SK-N-MC (cell line): ENCODE measurements at regions not wholly inside any gene's neighbourhood (a gene's known extent, or its start where the extent isn't known, plus 50 kb on each side); places are given as distances from the start of the nearest gene placed in this dataset.

ENCODE experiments used
- DNase-seq: peaks from one replicate; pipeline ENCODE4 v3.0.0-alpha.2; 2011; ENCODE audit warnings: low read depth, low spot score
- H3K27ac ChIP-seq: fragments of 200-600 bp; sonication (generic); 2 replicates; pipeline ENCODE4 v1.5.1; 2016; ENCODE audit warnings: mixed run types
- H3K36me3 ChIP-seq: fragments of 200-600 bp; sonication (generic); 2 replicates; pipeline ENCODE4 v1.6.1; 2017; ENCODE audit warnings: antibody characterized with exemption, low read length, mixed read lengths; ENCODE audit not compliant: insufficient read depth
- H3K4me3 ChIP-seq: fragments of 200-600 bp; sonication (generic); 2 replicates; pipeline ENCODE4 v1.5.1; 2016
- H3K9ac ChIP-seq: fragments of 200-600 bp; sonication (generic); 2 replicates; pipeline ENCODE4 v1.8.0; 2017; ENCODE audit warnings: mixed run types, mixed read lengths; ENCODE audit not compliant: insufficient read length
- H3K9me3 ChIP-seq: fragments of 200-600 bp; sonication (generic); 2 replicates; pipeline ENCODE4 v1.6.1; 2017; ENCODE audit warnings: low read depth, mild to moderate bottlenecking, antibody characterized with exemption, low read length, moderate library complexity, mixed read lengths
- EZH2 ChIP-seq: fragments of 200-600 bp; sonication (generic); IDR thresholded peaks from one replicate; pipeline ENCODE4 v1.6.1; 2017; ENCODE audit warnings: antibody characterized with exemption
- FOXP2 ChIP-seq: optimal IDR thresholded peaks from 2 replicates; pipeline ENCODE3; 2011; ENCODE audit warnings: mild to moderate bottlenecking, moderate library complexity; ENCODE audit not compliant: insufficient read depth; ENCODE audit errors: extremely low read length, control extremely low read depth
- POLR2AphosphoS5 ChIP-seq: IDR thresholded peaks from 2 replicates; pipeline ENCODE4 v1.6.1; 2012; ENCODE audit warnings: mild to moderate bottlenecking, low read depth, low read length, borderline replicate concordance

DNA sequence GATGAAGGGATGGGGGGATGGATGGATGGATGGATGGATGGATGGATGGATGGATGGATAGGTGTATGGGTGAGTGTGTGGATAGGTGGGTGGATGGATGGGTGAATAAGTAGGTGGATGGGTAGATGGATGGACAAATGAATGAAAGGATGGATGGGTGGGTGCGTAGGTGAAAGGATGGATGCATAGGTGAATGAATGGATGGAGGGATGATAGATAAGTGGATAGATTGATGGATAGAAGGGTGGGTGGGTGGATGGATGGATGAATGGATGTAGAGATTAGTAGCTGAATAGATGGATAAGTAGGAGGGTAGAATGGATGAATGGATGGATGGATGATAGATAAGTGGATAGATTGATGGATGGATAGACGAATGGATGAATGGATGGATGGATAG, 152.7 kb downstream of the MN1 start:
- TF ChIP-seq EZH2 (no peak), FOXP2 (no peak), POLR2AphosphoS5 (no peak)
- no peak overlapping the region for H3K9ac ChIP-seq
- H3K4me3 ChIP-seq: no peak overlapping the region
- DNase-seq: no peak
- H3K36me3 ChIP-seq: no peaks in the 10 kb centered on the region
- no peaks in the 10 kb centered on the region for H3K9me3 ChIP-seq
- no peak overlapping the region for H3K27ac ChIP-seq

DNA sequence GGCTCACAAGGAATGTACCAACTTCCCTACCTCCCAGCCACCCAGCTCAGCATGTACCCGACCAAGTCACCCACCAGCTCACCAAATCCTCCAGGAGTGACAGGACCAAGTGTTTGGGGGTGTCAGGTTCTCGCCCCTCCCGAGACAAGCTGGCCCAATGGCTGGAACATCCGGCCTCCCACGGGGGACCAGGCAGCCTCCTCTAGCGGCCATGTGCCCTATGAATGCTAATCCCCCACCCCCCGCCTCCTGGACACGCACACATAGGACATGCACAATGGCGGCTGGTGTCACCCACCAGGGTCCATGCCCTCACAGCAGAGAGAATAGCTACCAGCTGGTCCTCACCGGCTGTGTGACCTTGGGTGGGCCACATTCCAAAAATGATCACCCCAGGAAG, 151.0 kb downstream of the MN1 start:
- no peak overlapping the region for H3K27ac ChIP-seq
- no peaks in the 10 kb centered on the region for H3K9me3 ChIP-seq
- no peak for DNase-seq
- H3K9ac ChIP-seq: no peak overlapping the region
- H3K4me3 ChIP-seq: no peak overlapping the region
- no peaks in the 10 kb centered on the region for H3K36me3 ChIP-seq
- no peak for TF ChIP-seq FOXP2
- no peak for TF ChIP-seq EZH2
- no peak for TF ChIP-seq POLR2AphosphoS5

DNA sequence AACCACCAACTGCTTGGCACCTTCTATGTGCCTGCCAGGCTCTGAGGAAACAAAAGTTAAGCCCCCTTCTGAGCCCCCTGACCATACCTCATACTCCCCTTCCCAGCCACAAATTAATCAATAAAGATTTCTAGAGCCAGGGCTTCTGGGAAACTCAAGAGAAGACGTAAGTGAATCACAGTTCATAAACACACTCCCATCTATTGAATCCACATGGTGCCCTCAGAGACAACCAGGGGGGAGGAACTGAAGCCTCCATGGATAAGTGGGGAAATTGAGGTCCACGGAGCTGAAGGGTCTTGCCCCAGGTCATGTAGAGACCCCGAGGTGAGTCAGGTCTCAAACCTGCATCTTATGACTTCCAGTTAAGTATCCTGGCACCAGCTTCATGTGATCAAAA, 150.6 kb downstream of the MN1 start:
- Histone ChIP-seq H3K9me3 (no peaks in the 10 kb centered on the region), H3K4me3 (no peak overlapping the region), H3K9ac (no peak overlapping the region), H3K27ac (no peak overlapping the region), H3K36me3 (no peaks in the 10 kb centered on the region)
- TF ChIP-seq EZH2 (no peak), POLR2AphosphoS5 (no peak), FOXP2 (no peak)
- no peak for DNase-seq

DNA sequence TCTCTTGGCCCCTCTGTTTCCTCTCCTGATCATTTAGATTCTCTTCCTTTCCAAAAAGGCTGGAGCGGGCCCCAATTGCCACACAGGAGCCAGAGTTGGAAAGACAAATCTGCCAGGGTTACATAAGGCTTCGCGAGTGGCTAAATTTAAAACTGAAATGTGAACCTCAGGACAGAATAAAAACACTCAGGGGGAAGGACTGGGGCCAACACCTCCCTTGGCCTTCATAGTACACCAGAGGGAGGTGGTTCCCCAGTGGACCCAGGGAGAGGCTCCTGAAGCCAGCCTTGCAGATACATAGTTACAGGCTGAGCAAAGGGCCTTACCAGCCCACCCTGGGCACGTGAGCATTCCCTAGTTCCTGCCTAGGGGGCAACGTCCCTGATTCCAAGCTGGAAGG, 150.1 kb downstream of the MN1 start:
- Histone ChIP-seq H3K9me3 (no peaks in the 10 kb centered on the region), H3K4me3 (no peak overlapping the region), H3K9ac (no peak overlapping the region), H3K36me3 (no peaks in the 10 kb centered on the region), H3K27ac (no peak overlapping the region)
- no peak for DNase-seq
- TF ChIP-seq FOXP2 (no peak), EZH2 (no peak), POLR2AphosphoS5 (no peak)

DNA sequence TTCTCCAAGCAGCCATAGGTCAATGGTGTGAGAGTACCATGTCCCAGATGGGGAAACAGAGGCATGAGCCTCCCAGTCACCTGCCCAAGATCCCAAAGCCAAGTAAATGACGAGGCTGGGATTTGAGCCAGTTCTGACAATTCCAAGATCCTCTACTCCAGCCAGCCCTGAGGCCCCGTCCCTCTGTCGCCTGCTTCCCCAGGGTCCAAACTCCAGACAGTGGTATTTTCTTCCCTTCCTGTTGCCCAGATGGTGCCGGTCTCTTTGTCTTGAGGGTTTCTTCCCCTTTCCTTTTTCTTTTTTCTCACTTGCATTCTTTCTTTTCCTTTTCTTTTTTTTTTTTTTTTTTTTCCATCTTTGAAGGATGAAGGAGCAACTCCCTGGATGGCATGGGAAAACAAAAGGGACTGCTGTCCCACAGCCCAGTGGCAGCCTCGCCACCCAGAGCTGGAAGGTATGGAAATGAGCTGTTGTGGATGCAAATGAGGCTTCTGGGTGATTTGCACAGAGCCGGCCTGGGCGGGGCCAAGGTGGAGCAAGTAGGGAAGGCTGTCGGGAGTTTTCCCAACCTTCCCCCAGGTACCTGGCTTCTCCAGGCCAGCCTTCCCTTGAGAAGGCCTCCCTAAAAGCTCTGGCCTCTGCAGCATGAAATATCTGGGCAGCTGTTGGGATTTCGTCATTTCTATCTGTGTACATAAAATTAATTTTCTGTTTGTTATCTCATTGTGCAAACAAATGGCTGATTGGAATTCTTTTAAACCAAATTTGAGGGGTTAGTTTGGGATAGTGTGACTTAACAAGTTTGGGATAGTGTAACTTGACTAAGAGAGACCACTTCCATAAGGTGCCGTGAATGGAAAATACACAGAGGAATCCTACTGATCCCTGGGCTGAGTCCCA, 146.8 kb downstream of the MN1 start:
- TF ChIP-seq EZH2 (no peak), FOXP2 (no peak), POLR2AphosphoS5 (no peak)
- Histone ChIP-seq H3K4me3 (no peak overlapping the region), H3K9ac (no peak overlapping the region), H3K27ac (no peak overlapping the region), H3K36me3 (no peaks in the 10 kb centered on the region), H3K9me3 (no peaks in the 10 kb centered on the region)
- DNase-seq: no peak

DNA sequence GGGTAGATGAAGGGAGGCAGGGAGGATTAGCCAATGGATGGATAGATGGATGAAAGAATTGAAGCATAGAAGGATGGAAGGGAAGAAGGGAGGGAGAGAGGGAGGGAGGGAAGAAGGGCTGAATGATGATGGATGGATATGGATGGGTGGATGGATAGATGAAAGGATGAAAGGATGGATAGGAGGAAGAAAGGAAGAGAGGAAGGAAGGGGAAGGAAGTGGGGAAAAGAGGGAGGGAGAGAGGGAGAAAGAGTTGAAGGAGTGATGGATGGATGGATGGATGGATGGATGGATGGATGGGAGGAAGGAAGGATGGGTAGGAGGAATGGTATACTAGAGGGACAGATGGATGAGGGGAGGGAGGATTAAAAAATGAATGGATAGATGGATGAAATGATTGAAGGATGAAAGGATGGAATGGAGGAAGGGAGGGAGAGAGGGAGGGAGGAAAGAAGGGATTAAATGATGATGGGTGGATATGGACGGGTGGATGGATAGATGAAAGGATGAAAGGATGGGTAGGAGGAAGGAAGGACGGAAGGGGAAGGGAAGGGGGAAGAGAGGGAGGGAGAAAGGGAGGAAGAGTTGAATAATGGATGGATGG, 145.9 kb downstream of the MN1 start:
- Histone ChIP-seq H3K36me3 (no peaks in the 10 kb centered on the region), H3K27ac (no peak overlapping the region), H3K9ac (no peak overlapping the region), H3K4me3 (no peak overlapping the region), H3K9me3 (no peaks in the 10 kb centered on the region)
- TF ChIP-seq EZH2 (no peak), POLR2AphosphoS5 (no peak), FOXP2 (no peak)
- DNase-seq: no peak

DNA sequence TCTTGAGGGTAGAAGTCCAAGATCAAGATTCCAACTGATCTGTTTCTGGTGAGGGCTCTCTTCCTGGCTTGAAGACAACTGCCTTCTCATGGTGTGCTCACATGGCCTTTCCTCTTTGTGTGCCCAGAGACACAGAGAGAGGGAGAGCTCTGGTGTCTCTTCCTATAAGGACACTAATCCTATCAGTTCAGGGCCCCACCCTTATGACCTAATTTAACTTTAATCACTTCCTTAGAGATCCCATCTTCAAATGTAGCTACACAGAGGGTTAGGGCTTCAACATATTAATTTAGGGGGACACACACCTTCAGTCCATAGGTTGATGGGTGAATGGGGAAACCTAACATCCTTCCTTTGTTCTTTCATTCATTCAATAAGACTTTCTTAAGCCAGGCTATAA, 144.6 kb downstream of the MN1 start:
- no peaks in the 10 kb centered on the region for H3K36me3 ChIP-seq
- no peak for DNase-seq
- no peak overlapping the region for H3K27ac ChIP-seq
- H3K4me3 ChIP-seq: no peak overlapping the region
- no peaks in the 10 kb centered on the region for H3K9me3 ChIP-seq
- no peak overlapping the region for H3K9ac ChIP-seq
- no peak for TF ChIP-seq EZH2
- no peak for TF ChIP-seq POLR2AphosphoS5
- no peak for TF ChIP-seq FOXP2

DNA sequence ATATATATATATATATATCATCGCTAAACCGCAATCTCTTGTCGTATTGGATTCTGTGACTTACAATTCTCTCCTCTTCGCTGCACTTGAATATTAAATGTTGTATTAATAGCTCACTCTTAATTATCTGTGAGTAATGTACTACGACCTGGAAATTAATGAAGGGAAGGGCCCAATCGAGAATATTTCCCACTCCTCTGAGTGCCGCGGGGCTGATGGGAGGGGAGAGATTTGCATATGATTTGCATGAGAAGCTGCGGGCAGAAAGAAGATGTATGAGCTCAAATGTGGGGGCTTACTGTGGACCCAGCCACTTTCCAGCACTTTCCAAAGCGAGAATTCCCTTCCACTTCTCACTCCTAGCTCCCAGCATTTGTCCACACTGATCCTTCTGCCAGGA, 141.2 kb downstream of the MN1 start:
- Histone ChIP-seq H3K36me3 (no peaks in the 10 kb centered on the region), H3K27ac (no peak overlapping the region), H3K9me3 (no peaks in the 10 kb centered on the region), H3K4me3 (no peak overlapping the region), H3K9ac (no peak overlapping the region)
- TF ChIP-seq POLR2AphosphoS5 (no peak), EZH2 (no peak), FOXP2 (no peak)
- no peak for DNase-seq
